Erythroblast (primary cell): ENCODE measurements at regions not wholly inside any gene's neighbourhood (a gene's known extent, or its start where the extent isn't known, plus 50 kb on each side); places are given as distances from the start of the nearest gene placed in this dataset.

Experiments
- DNase-seq, 2 experiments: peaks; one replicate each; lab custom pipeline; 2025; lab: John Stamatoyannopoulos, UW
- GATA1 ChIP-seq: IDR thresholded peaks from 2 replicates; pipeline ENCODE4 v1.6.1; 2011; ENCODE audit warnings: low read depth, mild to moderate bottlenecking, control low read depth, low read length, moderate library complexity
- POLR2A ChIP-seq: IDR thresholded peaks from 2 replicates; pipeline ENCODE4 v1.6.1; 2011; ENCODE audit warnings: mild to moderate bottlenecking, low read length

- no peak for TF ChIP-seq POLR2A
- no peak for TF ChIP-seq GATA1
- DNase-seq: no peak
These were observed 767.4 kb upstream of the GHITM start for GRCh38 chr10:83371696-83372490.

- TF ChIP-seq GATA1 (no peak), POLR2A (no peak)
- no peak for DNase-seq
These were observed 766.7 kb upstream of the GHITM start for GRCh38 chr10:83372646-83373045.

GRCh38 chr10:83373671-83374070, 765.6 kb upstream of the GHITM start:
- TF ChIP-seq GATA1 (no peak), POLR2A (no peak)
- DNase-seq: peak in 1 of 2 experiments; percentile 3

GRCh38 chr10:83374741-83375140, 764.6 kb upstream of the GHITM start:
- no peak for TF ChIP-seq POLR2A
- no peak for TF ChIP-seq GATA1
- DNase-seq: no peak

GRCh38 chr10:83375274-83375673, 764.0 kb upstream of the GHITM start:
- TF ChIP-seq POLR2A (no peak), GATA1 (no peak)
- DNase-seq: no peak

GRCh38 chr10:83397806-83398205, 741.5 kb upstream of the GHITM start:
- no peak for DNase-seq
- TF ChIP-seq GATA1: no peak
- TF ChIP-seq POLR2A: no peak

GRCh38 chr10:83410570-83410969, 728.7 kb upstream of the GHITM start:
- no peak for DNase-seq
- TF ChIP-seq GATA1 (no peak), POLR2A (no peak)

GRCh38 chr10:83425306-83425705, 714.0 kb upstream of the GHITM start:
- TF ChIP-seq GATA1 (no peak), POLR2A (no peak)
- DNase-seq: no peak

GRCh38 chr10:83427101-83427500, 712.2 kb upstream of the GHITM start:
- DNase-seq: no peak
- TF ChIP-seq POLR2A (no peak), GATA1 (no peak)

- no peak for TF ChIP-seq GATA1
- no peak for TF ChIP-seq POLR2A
- DNase-seq: no peak
These were observed 706.9 kb upstream of the GHITM start for GRCh38 chr10:83432261-83433045.

GRCh38 chr10:83433705-83434104, 705.6 kb upstream of the GHITM start:
- no peak for TF ChIP-seq POLR2A
- no peak for TF ChIP-seq GATA1
- no peak for DNase-seq

- DNase-seq: no peak
- TF ChIP-seq POLR2A: no peak
- TF ChIP-seq GATA1: no peak
These were observed 691.3 kb upstream of the GHITM start for GRCh38 chr10:83448013-83448412.

GRCh38 chr10:83458611-83459010, 680.7 kb upstream of the GHITM start:
- no peak for TF ChIP-seq POLR2A
- no peak for TF ChIP-seq GATA1
- no peak for DNase-seq

GRCh38 chr10:83459124-83459523, 680.2 kb upstream of the GHITM start:
- no peak for TF ChIP-seq GATA1
- no peak for TF ChIP-seq POLR2A
- no peak for DNase-seq
